D341Med (cell line): ENCODE measurements at regions not wholly inside any gene's neighbourhood (a gene's known extent, or its start where the extent isn't known, plus 50 kb on each side); places are given as distances from the start of the nearest gene placed in this dataset.

Experiments used
- DNase-seq: peaks from one replicate; pipeline ENCODE4 v3.0.0; 2012; ENCODE audit warnings: low spot score

DNA sequence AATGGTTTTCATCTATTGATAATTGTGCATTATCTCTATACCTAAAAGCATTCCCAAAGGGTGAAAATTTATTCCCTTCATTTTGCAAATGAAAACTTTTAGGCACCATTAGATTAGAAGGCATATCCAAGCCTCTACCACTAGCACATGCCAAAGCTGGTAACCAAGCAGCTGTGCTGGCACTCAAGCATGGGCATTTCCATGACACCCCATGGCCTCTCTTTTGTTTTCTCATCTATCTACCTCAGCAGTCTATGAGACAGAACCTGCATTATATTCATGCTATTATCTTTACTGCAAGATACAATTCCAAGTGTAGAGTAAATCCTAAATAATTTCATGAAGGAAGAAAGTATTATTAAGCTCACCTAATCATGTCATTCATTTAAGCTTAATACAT lies 334.3 kb upstream of the LRRC7 start:
- no peak for DNase-seq

DNA sequence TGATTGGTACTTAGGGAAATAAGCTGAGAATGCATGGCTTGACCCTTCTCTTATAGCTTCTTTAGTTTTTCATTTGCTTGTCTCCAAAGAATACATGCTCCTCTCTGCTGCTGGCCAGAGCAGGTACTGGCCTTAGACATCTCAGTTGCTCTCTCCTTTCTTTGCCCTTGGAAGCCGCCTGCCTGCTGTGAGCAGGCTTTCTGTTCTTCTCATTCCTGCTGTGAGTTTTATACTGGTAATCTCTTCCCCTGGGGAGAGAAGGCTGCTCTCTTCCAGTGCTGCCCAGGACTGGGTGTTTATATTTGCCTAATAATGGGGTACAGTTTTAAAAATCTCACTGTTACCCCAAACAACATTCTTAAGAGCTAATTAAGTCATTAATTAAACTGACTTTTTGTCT lies 323.5 kb upstream of the LRRC7 start:
- DNase-seq: peak; percentile 10

DNA sequence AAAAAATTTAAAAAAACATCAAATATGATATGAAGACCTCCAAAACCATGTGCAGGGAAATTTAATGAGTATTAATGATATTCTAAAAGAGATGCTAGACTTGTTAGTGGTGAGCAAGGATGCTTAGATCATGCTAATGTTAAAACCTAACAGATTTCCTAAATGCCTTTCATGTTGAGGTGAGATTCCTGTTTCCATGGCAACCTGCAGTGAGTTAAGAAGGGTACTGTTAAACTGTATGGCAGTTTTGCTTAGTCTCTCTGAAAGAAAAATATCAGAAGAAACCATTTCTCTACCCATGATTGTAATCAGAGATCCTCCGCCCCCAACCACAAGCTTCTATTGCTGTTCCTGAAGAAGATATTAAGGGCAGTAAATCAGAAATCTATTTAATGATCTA lies 321.6 kb upstream of the LRRC7 start:
- DNase-seq: no peak

DNA sequence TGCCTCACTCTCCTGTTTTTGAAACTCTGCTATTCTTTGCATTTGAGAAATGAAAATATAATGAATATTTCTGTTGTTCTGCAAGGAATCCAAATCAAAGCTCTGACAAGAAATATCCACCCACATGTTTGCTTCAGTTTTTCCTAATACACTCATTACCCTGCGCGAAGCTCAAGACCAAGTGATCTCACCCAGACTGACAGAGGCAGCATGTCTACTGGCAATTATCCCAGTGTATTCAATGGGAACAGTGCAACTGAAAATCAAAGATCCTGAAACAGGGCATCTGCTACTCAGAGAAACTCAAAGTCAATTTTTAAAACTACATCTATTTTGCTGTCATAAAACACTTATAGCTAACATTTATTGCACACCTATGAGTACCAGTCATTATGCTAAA lies 321.0 kb upstream of the LRRC7 start:
- no peak for DNase-seq

DNA sequence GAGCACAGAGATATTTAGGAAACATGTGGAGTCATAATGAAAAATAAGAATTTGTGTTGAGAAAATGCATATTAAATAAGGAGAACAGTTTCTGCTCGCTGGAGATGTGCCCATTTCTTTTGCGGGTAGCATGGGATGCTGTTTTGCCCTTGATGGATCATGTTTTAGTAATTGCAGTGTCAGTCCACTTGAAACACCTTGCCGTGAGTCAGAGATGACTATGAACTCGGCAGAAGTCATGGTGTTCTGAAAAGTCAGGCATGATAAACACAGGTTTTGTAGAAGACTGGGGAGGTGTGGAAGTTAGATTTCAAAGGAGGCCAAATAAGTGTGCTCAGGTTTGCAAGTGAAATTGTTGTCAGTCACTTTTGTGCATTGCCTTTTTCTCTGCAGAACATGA lies 315.0 kb upstream of the LRRC7 start:
- DNase-seq: no peak

DNA sequence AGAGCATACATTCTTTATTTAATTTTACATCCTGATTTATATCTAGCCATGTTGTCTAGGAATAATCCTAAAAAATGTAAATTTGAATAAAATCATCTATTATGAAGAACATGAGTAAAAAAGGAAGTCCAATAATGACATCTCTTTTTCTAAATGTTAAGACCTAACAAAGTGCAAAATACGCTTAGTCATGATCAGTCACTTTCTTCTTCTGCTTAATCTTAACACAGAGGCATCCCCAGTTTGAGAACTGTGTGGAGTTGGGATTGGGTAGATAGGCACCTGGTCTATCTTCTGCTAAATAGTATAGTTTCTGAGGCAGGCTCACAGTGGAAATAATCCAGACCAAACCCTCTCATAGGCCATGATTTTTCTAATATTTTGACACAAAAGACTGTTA lies 311.7 kb upstream of the LRRC7 start:
- no peak for DNase-seq

DNA sequence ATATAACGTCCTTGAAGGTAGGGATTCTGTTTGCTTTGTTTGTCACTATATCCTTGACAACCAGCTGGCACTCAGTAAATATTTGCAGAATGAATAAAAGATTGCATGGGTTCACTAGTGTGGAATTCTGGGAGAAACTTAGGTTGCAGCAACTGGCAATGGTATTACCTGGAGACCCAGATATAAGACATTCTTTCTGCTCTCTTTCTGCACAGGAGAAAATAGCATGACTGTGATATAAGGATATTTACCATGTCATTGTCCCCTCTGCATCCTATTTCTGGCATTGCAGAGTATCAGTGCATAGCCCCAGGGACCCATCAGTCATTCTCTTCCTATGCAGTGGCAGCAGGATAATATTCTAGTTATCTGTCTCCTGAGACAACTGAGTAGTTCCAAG lies 308.9 kb upstream of the LRRC7 start:
- DNase-seq: no peak

DNA sequence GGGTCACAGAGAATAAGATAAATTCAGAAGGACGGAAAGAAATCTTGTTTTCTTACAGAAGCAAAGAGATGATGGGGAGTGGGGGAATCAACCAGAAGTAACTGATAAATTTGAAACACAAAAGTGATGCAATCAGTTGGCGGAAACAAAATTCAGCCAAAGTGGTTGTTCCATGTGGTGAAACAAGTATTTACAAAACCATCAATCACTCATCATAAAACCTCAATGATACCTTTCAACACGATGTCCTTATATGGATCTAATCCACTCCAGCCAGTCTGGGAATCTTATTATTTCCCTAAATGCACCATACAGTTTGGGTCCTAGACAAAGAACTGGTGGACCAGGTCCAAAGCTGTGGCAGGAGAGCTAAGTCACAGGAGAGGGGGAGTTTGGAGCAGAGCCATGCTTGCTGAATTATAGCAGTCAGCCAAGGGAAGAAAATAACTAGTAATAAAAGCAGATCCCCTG lies 303.8 kb upstream of the LRRC7 start:
- no peak for DNase-seq

DNA sequence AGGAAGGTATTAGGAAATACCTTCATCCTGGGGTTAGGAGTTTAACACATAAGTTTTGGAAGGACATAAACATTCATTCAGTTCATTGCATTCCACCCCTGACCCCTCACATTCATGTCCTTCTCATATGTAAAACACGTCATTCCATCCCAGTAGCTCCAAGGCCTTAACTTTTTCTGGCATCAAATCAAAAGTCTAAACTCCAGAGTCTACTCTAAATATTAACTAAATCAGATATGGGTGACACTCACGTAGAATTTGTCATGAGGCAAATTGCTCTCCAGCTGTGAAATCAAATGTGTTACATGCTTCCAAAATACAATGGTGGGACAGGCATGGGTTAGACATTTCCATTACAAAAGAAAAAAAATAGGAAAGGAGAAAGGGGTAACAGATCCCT lies 298.2 kb upstream of the LRRC7 start:
- DNase-seq: no peak

DNA sequence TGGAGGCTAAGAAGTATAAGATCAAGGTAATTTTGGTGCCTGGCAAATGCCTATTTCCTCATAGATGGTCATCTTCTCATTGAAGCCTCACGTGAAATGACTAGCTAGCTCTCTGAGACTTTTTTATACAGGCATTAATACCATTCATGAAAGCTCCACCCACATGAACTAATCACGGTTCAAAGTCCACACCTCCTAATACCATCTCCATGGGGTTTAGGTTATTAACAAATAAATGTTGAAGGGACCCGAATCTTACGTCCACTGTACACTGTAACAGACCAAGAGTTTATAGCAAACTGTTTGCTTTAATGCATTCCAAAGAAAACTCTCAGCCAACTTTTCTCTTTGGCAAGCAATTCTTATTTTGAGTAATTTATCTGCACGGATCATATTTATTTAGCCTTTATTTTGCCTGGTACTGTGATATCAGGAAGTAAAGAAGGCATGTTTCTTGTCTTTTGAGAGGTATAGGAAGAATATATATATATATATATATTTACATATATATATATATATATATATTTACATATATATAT lies 296.1 kb upstream of the LRRC7 start:
- no peak for DNase-seq

DNA sequence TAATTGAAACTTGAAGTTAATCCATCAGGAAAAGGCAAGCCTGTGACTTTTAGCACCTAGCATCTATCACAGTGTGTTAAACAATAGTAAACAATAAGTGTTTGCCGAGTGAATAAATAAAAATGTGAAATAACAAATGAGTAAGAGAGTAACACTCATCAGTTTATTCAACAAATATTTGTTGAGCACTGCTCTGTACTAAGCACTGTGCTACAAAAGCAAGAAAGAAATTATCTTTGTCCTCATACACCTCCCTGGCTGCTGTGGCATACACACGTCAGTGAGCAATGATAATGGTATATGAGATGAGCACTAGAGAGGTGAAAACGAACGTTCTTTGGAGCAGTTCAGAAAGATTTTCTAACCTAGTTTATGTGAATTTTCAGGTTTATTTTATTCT lies 295.0 kb upstream of the LRRC7 start:
- DNase-seq: no peak

DNA sequence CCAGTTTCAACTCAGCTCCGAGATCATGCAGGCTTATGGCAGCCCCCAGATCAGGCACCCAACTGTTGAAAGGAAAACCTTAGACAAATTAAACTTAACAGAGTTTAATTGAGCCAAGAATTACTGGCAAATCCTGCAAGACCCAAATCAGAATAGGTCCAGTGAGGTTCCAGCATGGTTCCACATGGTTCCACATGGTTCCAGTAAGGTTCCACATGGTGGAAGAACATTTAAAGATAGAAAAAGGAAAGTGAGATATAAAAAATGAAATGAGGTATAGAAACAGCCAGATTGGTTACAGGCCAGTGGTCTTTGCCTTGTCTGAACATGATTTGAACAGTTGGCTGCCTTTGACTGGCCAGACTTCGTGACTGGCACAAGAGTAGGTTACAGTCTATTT lies 288.8 kb upstream of the LRRC7 start:
- DNase-seq: no peak

DNA sequence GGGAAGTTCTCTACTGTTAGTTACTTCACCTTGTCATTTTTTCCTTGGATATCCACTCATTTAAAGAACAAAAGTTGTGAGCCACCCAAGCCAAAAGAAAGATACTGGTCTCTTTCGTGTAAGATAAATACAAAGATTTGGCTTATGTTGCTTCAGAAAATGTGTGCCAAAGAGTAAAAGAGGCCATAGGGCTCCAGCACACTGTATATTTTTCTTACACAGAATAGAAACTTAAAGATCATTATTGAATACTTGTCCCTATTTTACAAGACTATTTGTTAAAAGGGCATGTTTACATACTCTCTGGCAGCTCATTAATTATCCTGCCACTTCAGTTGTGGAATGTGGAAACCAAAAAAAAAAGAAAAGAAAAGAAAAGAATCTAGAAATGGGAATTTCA lies 284.2 kb upstream of the LRRC7 start:
- no peak for DNase-seq

DNA sequence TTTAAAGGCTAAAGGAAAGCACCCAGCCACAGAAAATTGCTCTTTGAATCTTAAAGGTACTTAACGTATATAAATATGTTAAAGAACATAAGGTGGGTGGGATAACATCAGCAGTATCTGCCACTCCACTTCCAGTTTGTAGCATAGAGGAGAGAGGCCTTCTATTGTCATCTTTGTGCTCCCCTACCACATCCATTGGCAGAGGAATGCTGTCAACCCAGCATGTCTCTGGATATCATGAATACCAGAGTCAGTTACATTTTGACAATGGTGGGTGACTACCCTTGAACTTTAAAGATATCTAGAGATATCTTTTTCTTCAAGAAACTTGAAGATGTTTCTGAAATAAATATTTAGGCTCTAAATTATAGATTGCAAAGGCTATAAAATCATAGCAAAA lies 283.2 kb upstream of the LRRC7 start:
- DNase-seq: no peak

DNA sequence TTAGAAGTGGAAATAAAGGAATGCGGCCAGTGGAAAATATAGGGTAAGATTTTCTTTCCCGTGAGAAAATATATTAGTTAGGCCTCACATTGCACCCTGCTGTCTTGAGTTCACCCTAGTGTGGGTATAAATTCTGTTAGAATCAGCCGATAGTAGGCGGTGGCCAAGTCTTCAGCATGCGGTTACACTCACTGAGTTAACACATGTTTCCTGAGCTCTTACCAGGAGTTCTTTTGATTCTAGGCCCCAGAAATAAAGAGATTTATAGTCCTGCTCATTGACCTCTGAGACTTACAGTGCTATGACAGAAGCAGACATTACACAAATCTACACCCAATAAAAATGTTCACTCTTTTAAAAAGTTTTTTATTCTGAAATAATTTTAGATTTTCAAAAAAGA lies 279.3 kb upstream of the LRRC7 start:
- no peak for DNase-seq

DNA sequence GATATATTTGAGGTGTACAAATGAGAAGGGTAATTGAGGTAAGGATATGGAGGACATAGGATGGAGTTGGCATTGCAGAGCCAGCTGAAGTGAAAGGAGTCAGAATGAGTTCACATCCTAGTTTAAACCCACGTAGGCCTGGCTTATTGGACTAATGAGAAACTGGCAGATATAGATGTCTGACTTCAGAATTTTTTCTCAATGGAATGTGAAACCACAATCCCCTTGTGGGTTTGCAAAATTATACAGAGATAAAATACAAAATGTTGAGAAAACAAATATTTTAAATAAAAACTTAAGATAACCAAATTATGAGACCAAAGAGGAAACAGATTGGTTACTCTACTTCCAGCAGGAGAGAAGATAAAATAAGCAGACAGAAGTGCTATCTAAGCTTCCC lies 277.4 kb upstream of the LRRC7 start:
- no peak for DNase-seq

DNA sequence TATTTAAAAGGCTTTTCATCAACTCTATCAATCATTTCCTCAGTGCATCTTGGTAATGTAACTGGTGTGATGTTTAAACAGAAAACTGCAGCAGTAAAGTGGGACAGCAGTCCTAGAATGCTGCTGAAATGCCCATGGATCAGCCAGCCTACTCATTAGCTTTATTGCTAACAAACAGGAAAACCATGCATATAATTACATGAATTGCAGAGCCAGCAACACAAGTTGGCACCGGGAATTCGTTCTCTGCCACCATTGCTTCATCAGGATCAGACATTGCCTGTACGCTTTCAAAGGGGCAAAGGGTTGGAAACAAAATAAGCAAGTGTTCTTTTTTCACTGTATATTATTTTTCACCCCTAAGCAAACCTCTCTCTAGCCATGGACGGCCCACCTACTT lies 276.2 kb upstream of the LRRC7 start:
- no peak for DNase-seq

DNA sequence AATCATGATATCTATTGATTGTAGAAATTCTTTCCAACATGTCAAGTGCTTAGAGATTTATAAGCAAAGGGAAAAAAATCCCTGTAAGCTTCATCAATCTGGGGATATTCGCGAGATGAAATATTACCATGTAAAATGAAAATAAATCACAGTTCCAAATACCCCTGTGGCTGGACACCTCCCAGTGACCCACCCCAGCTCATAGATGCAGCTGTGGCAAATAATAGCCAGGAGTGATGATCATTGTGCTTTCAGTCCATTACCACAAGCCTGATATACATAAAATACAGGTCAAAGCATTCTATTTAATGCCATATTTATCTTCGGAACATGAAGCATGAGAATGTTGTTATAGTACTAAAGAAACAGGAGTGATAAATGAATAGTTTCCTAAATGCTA lies 274.9 kb upstream of the LRRC7 start:
- DNase-seq: no peak

DNA sequence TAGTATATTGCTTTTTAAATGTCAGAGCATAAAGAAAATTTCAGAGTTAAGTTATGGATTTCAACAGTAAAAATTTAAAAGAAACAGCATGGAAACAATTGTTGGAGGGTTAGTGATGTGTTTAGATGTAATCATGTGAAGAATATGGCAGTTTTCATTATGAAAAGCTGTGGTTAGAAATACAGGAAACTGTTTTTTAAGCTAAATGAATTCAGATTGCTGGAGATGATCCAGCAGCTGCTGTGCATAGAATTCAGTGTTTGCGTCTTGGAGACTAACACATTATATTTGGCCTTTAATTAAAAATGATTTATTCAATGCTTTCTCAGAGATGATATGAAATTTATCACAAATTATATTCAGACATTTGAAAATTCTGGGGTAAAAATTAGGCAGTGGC lies 273.6 kb upstream of the LRRC7 start:
- no peak for DNase-seq

DNA sequence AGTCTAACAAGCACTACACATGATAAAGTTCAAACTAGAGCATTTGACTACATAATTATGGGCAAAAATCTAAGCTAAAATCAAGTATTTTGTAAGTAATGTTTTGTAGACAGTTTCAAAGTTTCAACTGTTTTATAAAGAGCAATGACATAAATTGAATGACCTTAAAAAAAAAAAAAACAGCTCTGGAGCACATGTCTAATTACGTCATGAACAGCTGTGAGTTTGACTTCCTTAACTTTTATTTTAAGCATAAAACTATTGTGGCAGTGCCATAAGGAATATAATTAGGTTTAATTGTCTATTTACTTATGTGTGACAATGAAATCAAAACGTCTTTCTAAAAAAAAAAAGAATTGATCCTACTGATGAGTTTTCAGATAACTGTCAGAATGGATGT lies 272.5 kb upstream of the LRRC7 start:
- DNase-seq: no peak

DNA sequence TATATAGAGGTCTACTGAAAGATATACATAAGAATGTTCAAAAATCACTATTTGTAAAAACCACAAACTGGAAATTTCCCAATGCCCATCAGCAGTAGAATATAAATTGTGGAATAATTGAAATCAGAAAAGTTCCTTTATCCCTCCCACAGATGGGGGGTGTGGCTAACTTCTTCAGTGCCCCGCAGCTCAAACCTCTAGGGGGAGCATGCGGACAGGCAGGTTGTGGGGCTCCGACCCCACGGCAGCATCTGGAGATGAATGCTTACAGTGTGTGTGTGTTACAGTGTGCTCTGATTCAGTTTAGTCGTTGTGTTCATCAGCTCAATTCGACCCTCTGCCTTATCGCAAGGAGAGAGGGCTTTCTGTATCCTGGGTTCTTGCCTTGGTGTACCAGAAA lies 262.1 kb upstream of the LRRC7 start:
- DNase-seq: no peak

DNA sequence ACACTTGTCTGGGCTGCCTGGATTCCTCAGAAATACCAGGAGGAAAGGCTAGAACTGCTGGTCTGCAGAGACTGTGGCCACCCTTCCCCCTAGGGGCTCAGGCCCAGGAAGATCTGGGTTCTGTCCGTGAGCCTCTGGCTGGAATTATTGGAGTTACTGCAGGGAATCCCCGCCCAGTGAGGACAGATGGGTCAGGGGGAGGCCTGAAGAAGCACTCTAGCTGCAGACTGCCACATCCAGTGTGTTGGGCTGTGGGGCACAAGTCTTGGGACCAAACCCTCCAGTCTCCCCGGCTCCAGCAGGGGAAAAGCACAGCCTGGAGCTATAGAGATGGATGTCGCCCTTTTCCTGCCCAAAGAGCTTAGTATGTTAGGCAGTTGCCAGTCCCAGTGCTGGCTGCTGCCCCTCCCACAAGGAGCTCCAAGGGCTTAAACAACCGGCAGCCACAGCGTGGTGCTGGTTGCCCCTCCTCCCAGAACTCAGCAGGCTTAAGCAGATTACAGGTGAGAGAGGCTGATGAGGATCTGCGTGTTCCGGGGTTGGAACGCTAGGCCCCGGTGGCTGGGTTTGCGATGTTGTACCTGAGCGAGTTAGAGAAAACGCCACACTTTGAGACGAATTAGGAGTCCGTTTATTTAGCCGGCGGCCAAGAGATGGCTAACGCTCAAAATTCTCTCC lies 255.5 kb upstream of the LRRC7 start:
- DNase-seq: no peak

DNA sequence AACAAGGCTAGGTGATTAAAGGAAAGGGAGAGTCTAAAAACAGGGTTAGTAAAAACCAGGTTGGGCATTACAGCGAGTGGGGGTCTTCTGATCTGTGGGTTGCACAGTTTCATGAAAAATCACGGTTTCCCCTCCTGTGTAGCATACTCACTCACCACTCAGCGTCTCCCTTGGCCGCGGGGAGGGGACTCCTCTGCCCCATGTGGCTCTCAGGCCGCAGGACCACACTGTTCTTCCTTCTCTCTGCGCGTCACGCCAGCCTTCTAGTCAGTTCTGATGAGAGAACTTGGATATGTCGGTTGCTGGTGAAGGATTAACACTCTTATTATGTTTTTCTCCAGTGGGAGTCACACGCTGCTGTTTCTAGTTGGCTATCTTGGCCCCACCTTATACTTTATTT lies 254.6 kb upstream of the LRRC7 start:
- DNase-seq: no peak

DNA sequence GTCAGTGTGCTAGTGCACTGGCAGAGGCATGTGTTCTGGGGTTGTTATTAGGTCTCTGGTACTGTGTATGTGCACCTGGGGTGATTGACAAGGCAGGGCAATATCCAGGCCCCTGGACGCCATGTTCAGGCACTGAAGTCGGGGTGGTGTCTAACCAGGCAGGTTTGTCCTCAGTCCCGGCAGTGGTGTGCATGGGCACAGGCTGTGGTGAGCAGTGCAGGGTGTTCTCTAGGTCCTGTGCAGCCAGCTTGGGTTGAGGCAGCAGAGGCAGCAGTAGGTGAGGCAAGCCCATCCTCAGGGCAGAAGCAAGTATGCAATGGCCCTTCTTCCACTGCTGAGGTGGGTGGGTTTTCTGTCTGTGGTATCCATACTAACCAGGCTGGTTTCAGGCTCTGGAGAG lies 252.3 kb upstream of the LRRC7 start:
- no peak for DNase-seq

DNA sequence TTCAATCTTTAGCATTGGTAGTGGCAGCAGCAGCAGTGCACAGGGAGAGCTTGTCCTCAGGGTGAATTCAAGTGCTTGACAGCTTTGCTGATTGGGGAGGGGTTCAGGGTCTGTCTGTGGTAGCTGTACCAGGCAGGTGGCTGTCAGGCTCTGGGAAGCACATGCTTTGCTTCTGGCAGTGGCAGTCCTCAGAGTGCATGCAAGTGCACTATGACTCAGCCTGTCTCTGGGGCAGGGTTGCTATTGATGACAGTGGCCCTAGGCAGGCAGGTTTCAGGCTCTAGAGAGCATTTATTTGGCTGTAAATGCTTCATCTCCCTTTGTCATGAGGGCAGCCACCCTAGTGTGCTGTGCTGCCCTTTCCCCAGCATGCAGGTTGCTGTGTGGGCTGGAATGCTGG lies 251.9 kb upstream of the LRRC7 start:
- DNase-seq: no peak
